ENCODE measurements at regions not wholly inside any gene's neighbourhood (a gene's known extent, or its start where the extent isn't known, plus 50 kb on each side); places are given as distances from the start of the nearest gene placed in this dataset.
"Not testable (repeated sequence)": the region's sequence is repeated elsewhere in the genome, so short reads cannot be mapped to it uniquely, and the experiment has no call there.

GRCh38 chr2:37740164-37740739 lies 68.8 kb upstream of the CDC42EP3 start:
- no CpG with 5 or more reads among the region's 3 CpGs for WGBS (ENCODE audit: insufficient coverage, insufficient read length)
- Histone ChIP-seq H3K27ac (ENCODE audit: low read length) (no peak overlapping the region), H3K9me3 (ENCODE audit: control insufficient read depth, insufficient read depth, low read length) (no peaks in the 10 kb centered on the region), H3K4me3 (ENCODE audit: low read length) (no peak overlapping the region), H3K4me1 (ENCODE audit: control insufficient read depth, insufficient read depth, low read length) (no peaks in the 10 kb centered on the region), H3K36me3 (ENCODE audit: control insufficient read depth, insufficient read depth, low read length) (no peaks in the 10 kb centered on the region), H3K27me3 (ENCODE audit: control insufficient read depth, insufficient read depth, low read length) (no peaks in the 10 kb centered on the region)
- no peak for DNase-seq (ENCODE audit: low read depth, low spot score)

GRCh38 chr2:37742286-37742685 lies 70.8 kb upstream of the CDC42EP3 start:
- DNase-seq (ENCODE audit: low read depth, low spot score), result no peak
- Histone ChIP-seq H3K4me1 (ENCODE audit: control insufficient read depth, insufficient read depth, low read length) (no peaks in the 10 kb centered on the region), H3K9me3 (ENCODE audit: control insufficient read depth, insufficient read depth, low read length) (no peaks in the 10 kb centered on the region), H3K4me3 (ENCODE audit: low read length) (no peak overlapping the region), H3K36me3 (ENCODE audit: control insufficient read depth, insufficient read depth, low read length) (no peaks in the 10 kb centered on the region), H3K27me3 (ENCODE audit: control insufficient read depth, insufficient read depth, low read length) (no peaks in the 10 kb centered on the region), H3K27ac (ENCODE audit: low read length) (no peak overlapping the region)
- no CpG with 5 or more reads among the region's 4 CpGs for WGBS (ENCODE audit: insufficient coverage, insufficient read length)

- no peak for DNase-seq (ENCODE audit: low read depth, low spot score)
- Histone ChIP-seq H3K9me3 (ENCODE audit: control insufficient read depth, insufficient read depth, low read length) (no peaks in the 10 kb centered on the region), H3K27me3 (ENCODE audit: control insufficient read depth, insufficient read depth, low read length) (no peaks in the 10 kb centered on the region), H3K4me3 (ENCODE audit: low read length) (no peak overlapping the region), H3K27ac (ENCODE audit: low read length) (no peak overlapping the region), H3K36me3 (ENCODE audit: control insufficient read depth, insufficient read depth, low read length) (no peaks in the 10 kb centered on the region), H3K4me1 (ENCODE audit: control insufficient read depth, insufficient read depth, low read length) (no peaks in the 10 kb centered on the region)
- no CpG with 5 or more reads among the region's 3 CpGs for WGBS (ENCODE audit: insufficient coverage, insufficient read length)
Measured at GRCh38 chr2:37744010-37744409, 72.6 kb upstream of the CDC42EP3 start.

- H3K27me3 ChIP-seq (ENCODE audit: control insufficient read depth, insufficient read depth, low read length); DNase-seq (ENCODE audit: low read depth, low spot score); H3K9me3 ChIP-seq (ENCODE audit: control insufficient read depth, insufficient read depth, low read length); H3K27ac ChIP-seq (ENCODE audit: low read length); H3K4me3 ChIP-seq (ENCODE audit: low read length); H3K36me3 ChIP-seq (ENCODE audit: control insufficient read depth, insufficient read depth, low read length); H3K4me1 ChIP-seq (ENCODE audit: control insufficient read depth, insufficient read depth, low read length): not testable (repeated sequence)
Measured at GRCh38 chr2:37744961-37745360, 73.5 kb upstream of the CDC42EP3 start.

- not testable (repeated sequence) for H3K4me3 ChIP-seq (ENCODE audit: low read length); H3K9me3 ChIP-seq (ENCODE audit: control insufficient read depth, insufficient read depth, low read length); H3K27me3 ChIP-seq (ENCODE audit: control insufficient read depth, insufficient read depth, low read length); H3K4me1 ChIP-seq (ENCODE audit: control insufficient read depth, insufficient read depth, low read length); H3K36me3 ChIP-seq (ENCODE audit: control insufficient read depth, insufficient read depth, low read length); DNase-seq (ENCODE audit: low read depth, low spot score); H3K27ac ChIP-seq (ENCODE audit: low read length)
- no CpG with 5 or more reads among the region's 1 CpG for WGBS (ENCODE audit: insufficient coverage, insufficient read length)
Measured at GRCh38 chr2:37746011-37746410, 74.6 kb upstream of the CDC42EP3 start.

- no peaks in the 10 kb centered on the region for H3K9me3 ChIP-seq (ENCODE audit: control insufficient read depth, insufficient read depth, low read length)
- H3K4me3 ChIP-seq (ENCODE audit: low read length), result no peak overlapping the region
- H3K27me3 ChIP-seq (ENCODE audit: control insufficient read depth, insufficient read depth, low read length), result no peaks in the 10 kb centered on the region
- no peaks in the 10 kb centered on the region for H3K4me1 ChIP-seq (ENCODE audit: control insufficient read depth, insufficient read depth, low read length)
- WGBS (ENCODE audit: insufficient coverage, insufficient read length), result no CpG with 5 or more reads among the region's 3 CpGs
- no peak for DNase-seq (ENCODE audit: low read depth, low spot score)
- no peak overlapping the region for H3K27ac ChIP-seq (ENCODE audit: low read length)
- no peaks in the 10 kb centered on the region for H3K36me3 ChIP-seq (ENCODE audit: control insufficient read depth, insufficient read depth, low read length)
Measured at GRCh38 chr2:37746883-37747282, 75.4 kb upstream of the CDC42EP3 start.

- H3K36me3 ChIP-seq (ENCODE audit: control insufficient read depth, insufficient read depth, low read length), result no peaks in the 10 kb centered on the region
- no peaks in the 10 kb centered on the region for H3K27me3 ChIP-seq (ENCODE audit: control insufficient read depth, insufficient read depth, low read length)
- H3K4me1 ChIP-seq (ENCODE audit: control insufficient read depth, insufficient read depth, low read length), result no peaks in the 10 kb centered on the region
- no peak for DNase-seq (ENCODE audit: low read depth, low spot score)
- no peaks in the 10 kb centered on the region for H3K9me3 ChIP-seq (ENCODE audit: control insufficient read depth, insufficient read depth, low read length)
- no peak overlapping the region for H3K4me3 ChIP-seq (ENCODE audit: low read length)
- H3K27ac ChIP-seq (ENCODE audit: low read length), result no peak overlapping the region
- WGBS (ENCODE audit: insufficient coverage, insufficient read length), result no CpG with 5 or more reads among the region's 4 CpGs
Measured at GRCh38 chr2:37748541-37748940, 77.1 kb upstream of the CDC42EP3 start.

GRCh38 chr2:37750286-37750685 lies 78.8 kb upstream of the CDC42EP3 start:
- not testable (repeated sequence) for H3K36me3 ChIP-seq (ENCODE audit: control insufficient read depth, insufficient read depth, low read length); H3K4me3 ChIP-seq (ENCODE audit: low read length); H3K27me3 ChIP-seq (ENCODE audit: control insufficient read depth, insufficient read depth, low read length); H3K9me3 ChIP-seq (ENCODE audit: control insufficient read depth, insufficient read depth, low read length); H3K27ac ChIP-seq (ENCODE audit: low read length); H3K4me1 ChIP-seq (ENCODE audit: control insufficient read depth, insufficient read depth, low read length); DNase-seq (ENCODE audit: low read depth, low spot score)

- WGBS (ENCODE audit: insufficient coverage, insufficient read length), result no CpG with 5 or more reads among the region's 4 CpGs
- no peaks in the 10 kb centered on the region for H3K36me3 ChIP-seq (ENCODE audit: control insufficient read depth, insufficient read depth, low read length)
Measured at GRCh38 chr2:37752766-37753165, 81.3 kb upstream of the CDC42EP3 start.

GRCh38 chr2:37753758-37754157 lies 82.3 kb upstream of the CDC42EP3 start:
- H3K27ac ChIP-seq (ENCODE audit: low read length), result no peak overlapping the region
- H3K36me3 ChIP-seq (ENCODE audit: control insufficient read depth, insufficient read depth, low read length), result no peaks in the 10 kb centered on the region
- no peak for DNase-seq (ENCODE audit: low read depth, low spot score)
- no peak overlapping the region for H3K4me3 ChIP-seq (ENCODE audit: low read length)
- H3K4me1 ChIP-seq (ENCODE audit: control insufficient read depth, insufficient read depth, low read length), result no peaks in the 10 kb centered on the region
- no CpG with 5 or more reads among the region's 8 CpGs for WGBS (ENCODE audit: insufficient coverage, insufficient read length)
- no peaks in the 10 kb centered on the region for H3K27me3 ChIP-seq (ENCODE audit: control insufficient read depth, insufficient read depth, low read length)
- no peaks in the 10 kb centered on the region for H3K9me3 ChIP-seq (ENCODE audit: control insufficient read depth, insufficient read depth, low read length)

More at GRCh38 chr2:37752766-37753165, 81.3 kb upstream of the CDC42EP3 start:
- H3K27me3 ChIP-seq (ENCODE audit: control insufficient read depth, insufficient read depth, low read length), result no peaks in the 10 kb centered on the region
- no peak overlapping the region for H3K27ac ChIP-seq (ENCODE audit: low read length)
- no peak for DNase-seq (ENCODE audit: low read depth, low spot score)
- no peaks in the 10 kb centered on the region for H3K4me1 ChIP-seq (ENCODE audit: control insufficient read depth, insufficient read depth, low read length)
- no peaks in the 10 kb centered on the region for H3K9me3 ChIP-seq (ENCODE audit: control insufficient read depth, insufficient read depth, low read length)
- H3K4me3 ChIP-seq (ENCODE audit: low read length), result no peak overlapping the region

GRCh38 chr2:37755961-37756559 lies 84.6 kb upstream of the CDC42EP3 start:
- H3K4me1 ChIP-seq (ENCODE audit: control insufficient read depth, insufficient read depth, low read length); H3K27ac ChIP-seq (ENCODE audit: low read length); H3K27me3 ChIP-seq (ENCODE audit: control insufficient read depth, insufficient read depth, low read length); H3K4me3 ChIP-seq (ENCODE audit: low read length); H3K36me3 ChIP-seq (ENCODE audit: control insufficient read depth, insufficient read depth, low read length); H3K9me3 ChIP-seq (ENCODE audit: control insufficient read depth, insufficient read depth, low read length); DNase-seq (ENCODE audit: low read depth, low spot score): not testable (repeated sequence)
- no CpG with 5 or more reads among the region's 1 CpG for WGBS (ENCODE audit: insufficient coverage, insufficient read length)

Measured in iPS DF 6.9 (cell line).